ENCODE measurements at regions not wholly inside any gene's neighbourhood (a gene's known extent, or its start where the extent isn't known, plus 50 kb on each side); places are given as distances from the start of the nearest gene placed in this dataset.

DNA sequence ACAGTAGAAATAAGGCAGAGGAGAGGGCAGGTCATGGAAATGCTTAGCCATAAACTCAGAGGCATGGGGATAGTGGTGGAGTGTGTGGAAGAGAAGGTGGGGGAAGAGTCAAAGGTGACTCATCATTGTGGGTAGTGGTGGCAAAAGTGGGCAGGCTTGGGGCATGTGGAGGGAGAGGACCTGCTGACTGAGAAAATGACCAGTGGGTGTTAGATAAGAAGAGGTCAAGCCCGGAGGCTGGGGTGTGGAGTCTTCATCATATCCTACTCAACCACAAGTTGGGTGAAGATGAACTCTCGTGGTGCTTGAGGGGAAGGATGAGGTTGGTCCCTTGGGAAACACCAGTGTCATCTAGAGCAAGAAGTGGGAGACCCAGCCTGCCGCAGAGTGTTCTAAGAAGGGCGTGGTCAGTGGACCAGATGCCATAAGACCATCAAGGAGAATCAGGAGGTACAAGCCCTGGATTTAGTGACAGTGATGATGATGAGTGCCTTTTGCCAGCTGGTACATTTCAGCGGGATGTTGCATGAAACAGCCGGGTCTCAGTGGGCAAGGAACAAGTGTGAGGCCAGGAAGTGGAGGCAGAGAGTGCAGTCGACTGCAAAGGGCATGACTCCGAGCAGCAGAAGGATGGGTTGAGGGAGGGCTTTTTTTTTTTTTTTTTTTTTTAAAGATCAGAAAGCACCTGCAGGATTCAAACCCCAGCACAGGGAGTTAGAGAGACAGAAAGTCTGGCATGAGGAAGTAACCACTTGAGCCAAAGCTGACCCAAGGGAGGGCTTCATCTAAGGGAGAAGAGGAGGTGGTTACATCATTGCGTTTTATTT is 122.6 kb upstream of the SPRED2 start:
- H3K36me3 ChIP-seq = no peaks in the 10 kb centered on the region
- TF ChIP-seq, protein P1, sequence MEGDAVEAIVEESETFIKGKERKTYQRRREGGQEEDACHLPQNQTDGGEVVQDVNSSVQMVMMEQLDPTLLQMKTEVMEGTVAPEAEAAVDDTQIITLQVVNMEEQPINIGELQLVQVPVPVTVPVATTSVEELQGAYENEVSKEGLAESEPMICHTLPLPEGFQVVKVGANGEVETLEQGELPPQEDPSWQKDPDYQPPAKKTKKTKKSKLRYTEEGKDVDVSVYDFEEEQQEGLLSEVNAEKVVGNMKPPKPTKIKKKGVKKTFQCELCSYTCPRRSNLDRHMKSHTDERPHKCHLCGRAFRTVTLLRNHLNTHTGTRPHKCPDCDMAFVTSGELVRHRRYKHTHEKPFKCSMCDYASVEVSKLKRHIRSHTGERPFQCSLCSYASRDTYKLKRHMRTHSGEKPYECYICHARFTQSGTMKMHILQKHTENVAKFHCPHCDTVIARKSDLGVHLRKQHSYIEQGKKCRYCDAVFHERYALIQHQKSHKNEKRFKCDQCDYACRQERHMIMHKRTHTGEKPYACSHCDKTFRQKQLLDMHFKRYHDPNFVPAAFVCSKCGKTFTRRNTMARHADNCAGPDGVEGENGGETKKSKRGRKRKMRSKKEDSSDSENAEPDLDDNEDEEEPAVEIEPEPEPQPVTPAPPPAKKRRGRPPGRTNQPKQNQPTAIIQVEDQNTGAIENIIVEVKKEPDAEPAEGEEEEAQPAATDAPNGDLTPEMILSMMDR (IDR thresholded peaks at IDR 0.05) = no peak
- H3K9me3 ChIP-seq = no peaks in the 10 kb centered on the region
- no peak overlapping the region for H3K27ac ChIP-seq
- peaks cover 0 to 4% of the 10 kb centered on the region in 2 donors for H3K4me1 ChIP-seq
- intact Hi-C loops (cut with DNase I) = no loop called here
- H3K4me3 ChIP-seq = no peak overlapping the region
- no peak for DNase-seq (ENCODE audit: low spot score in 2 of 2)
- no peaks in the 10 kb centered on the region for H3K27me3 ChIP-seq

DNA sequence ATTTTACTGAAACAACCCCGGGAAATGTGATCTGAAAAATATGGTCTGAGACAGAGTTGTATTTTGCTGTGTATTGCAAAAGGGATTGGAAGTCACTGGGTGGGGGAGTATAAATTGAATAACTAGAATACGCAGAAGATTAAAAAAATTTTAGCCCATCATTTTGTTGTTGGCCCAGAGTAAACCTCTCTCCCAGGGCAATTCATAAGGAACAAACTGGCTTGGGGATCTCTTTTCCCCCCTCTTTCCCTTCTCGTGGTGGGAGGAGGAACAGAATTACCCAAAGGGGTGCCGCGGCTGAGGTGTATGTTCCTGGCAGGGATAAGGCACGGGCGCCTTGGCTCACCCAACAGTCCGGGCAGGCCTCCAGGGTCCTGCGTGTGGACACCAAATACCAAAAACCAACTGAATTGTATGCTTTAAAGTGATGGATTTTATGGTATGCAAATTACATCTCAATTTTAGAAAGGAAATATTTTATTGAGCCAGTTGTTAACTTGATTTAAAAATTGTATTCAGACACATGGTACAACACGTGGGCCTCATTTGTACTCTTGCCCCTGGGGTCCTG is 121.2 kb upstream of the SPRED2 start:
- Histone ChIP-seq H3K27me3 (no peaks in the 10 kb centered on the region), H3K4me1 (peaks cover 0 to 4% of the 10 kb centered on the region in 2 donors), H3K9me3 (no peaks in the 10 kb centered on the region), H3K27ac (no peak overlapping the region), H3K4me3 (peak overlapping the region; percentile 29 to 56), H3K36me3 (no peaks in the 10 kb centered on the region)
- no peak for DNase-seq (ENCODE audit: low spot score in 2 of 2)
- TF ChIP-seq, protein P1 (IDR thresholded peaks at IDR 0.05) = no peak
- intact Hi-C loops (cut with DNase I) = loop anchor here (1.0 to 2.0 kb wide), 2 partner anchors 117 to 288 kb away; no protein-coding TSS in a partner anchor

DNA sequence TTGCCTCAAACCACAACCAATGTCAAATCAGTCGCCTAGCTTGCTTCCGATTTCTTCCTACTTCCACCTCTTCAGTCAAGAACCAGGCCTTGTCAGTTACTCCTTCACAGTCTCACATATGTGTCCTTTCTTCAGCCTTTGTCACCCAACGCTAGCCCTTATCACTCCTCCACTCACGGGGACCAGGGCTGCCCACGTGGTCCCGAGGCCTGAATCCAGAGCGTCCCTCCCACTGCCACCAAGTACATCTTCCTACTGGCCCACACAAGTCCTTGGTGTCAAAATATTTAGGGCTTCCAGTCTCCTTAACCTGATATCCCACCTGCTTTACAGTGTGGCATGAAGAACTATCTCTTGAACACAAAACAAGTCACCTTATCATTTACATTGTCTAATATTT is 119.1 kb upstream of the SPRED2 start:
- intact Hi-C loops (cut with DNase I) = no loop called here

GRCh38 chr2:65550246-65550645 is 117.8 kb upstream of the SPRED2 start:
- no peak for DNase-seq (ENCODE audit: low spot score in 2 of 2)
- Histone ChIP-seq H3K4me1 (peaks cover 0 to 4% of the 10 kb centered on the region in 2 donors), H3K36me3 (no peaks in the 10 kb centered on the region), H3K27me3 (no peaks in the 10 kb centered on the region), H3K4me3 (no peak overlapping the region), H3K27ac (no peak overlapping the region), H3K9me3 (no peaks in the 10 kb centered on the region)
- TF ChIP-seq, protein P1 (IDR thresholded peaks at IDR 0.05) = no peak
- intact Hi-C loops (cut with DNase I) = no loop called here

More for the DNA sequence above, 119.1 kb upstream of the SPRED2 start:
- H3K4me3 ChIP-seq = no peak overlapping the region
- H3K27me3 ChIP-seq = no peaks in the 10 kb centered on the region
- H3K9me3 ChIP-seq = no peaks in the 10 kb centered on the region
- no peaks in the 10 kb centered on the region for H3K36me3 ChIP-seq
- peaks cover 0 to 4% of the 10 kb centered on the region in 2 donors for H3K4me1 ChIP-seq
- TF ChIP-seq, protein P1 (IDR thresholded peaks at IDR 0.05) = no peak
- no peak for DNase-seq (ENCODE audit: low spot score in 2 of 2)
- H3K27ac ChIP-seq = no peak overlapping the region

DNA sequence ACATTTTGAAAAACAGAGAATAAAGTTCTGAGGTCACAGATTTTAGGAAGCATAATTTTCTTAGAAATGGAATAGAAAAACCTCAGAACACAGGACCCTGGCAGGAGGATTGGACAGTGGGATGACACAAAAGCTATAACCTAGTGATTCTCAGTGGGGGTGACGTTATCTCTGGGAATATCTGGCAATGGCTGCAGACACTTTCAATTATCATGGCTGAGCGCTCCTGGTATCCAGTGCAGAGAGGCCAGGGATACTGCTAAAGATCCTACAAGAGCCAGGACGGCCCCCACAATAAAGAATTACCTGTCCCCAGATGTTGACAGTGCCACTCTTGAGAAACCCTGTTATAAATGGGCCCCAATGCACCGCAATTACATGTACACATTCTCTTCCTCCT is 117.2 kb upstream of the SPRED2 start:
- TF ChIP-seq, protein P1 (IDR thresholded peaks at IDR 0.05) = no peak
- Histone ChIP-seq H3K4me1 (peaks cover 0 to 4% of the 10 kb centered on the region in 2 donors), H3K4me3 (no peak overlapping the region), H3K9me3 (no peaks in the 10 kb centered on the region), H3K36me3 (no peaks in the 10 kb centered on the region), H3K27me3 (no peaks in the 10 kb centered on the region), H3K27ac (no peak overlapping the region)
- intact Hi-C loops (cut with DNase I) = no loop called here
- no peak for DNase-seq (ENCODE audit: low spot score in 2 of 2)

Measured in ascending aorta (tissue), 2 donors.